ENCODE measurements at regions not wholly inside any gene's neighbourhood (a gene's known extent, or its start where the extent isn't known, plus 50 kb on each side); places are given as distances from the start of the nearest gene placed in this dataset.
"Not testable (repeated sequence)": the region's sequence is repeated elsewhere in the genome, so short reads cannot be mapped to it uniquely, and the experiment has no call there.

DNA sequence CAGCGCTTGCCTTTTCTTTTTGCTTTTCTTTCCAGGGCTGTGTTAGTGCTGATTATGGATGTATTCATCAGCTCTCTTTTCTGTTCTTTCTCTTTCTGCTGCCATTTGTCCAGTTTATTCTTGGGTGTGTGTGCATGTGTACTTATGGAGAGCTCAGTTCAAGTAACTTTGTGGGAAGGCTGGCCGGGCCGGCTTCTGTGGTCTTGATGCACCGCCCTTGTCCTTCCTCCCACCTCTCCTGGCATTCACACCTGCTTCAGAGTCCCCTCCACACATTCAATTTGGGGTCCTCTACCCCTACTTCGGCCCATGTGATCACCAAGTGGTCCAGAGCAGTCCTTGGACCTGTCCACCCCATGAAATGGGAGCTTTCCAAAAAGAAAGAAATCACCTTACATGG is 202.7 kb downstream of the BCL2L11 start:
- TF ChIP-seq ZNF274 (IDR thresholded peaks at IDR 0.05; ENCODE audit: low read depth, low read length); YY1 (IDR thresholded peaks at IDR 0.05; ENCODE audit: insufficient read depth, insufficient read length): not testable (repeated sequence)

All from NT2/D1 (cell line).